ENCODE measurements at regions not wholly inside any gene's neighbourhood (a gene's known extent, or its start where the extent isn't known, plus 50 kb on each side); places are given as distances from the start of the nearest gene placed in this dataset.

DNA sequence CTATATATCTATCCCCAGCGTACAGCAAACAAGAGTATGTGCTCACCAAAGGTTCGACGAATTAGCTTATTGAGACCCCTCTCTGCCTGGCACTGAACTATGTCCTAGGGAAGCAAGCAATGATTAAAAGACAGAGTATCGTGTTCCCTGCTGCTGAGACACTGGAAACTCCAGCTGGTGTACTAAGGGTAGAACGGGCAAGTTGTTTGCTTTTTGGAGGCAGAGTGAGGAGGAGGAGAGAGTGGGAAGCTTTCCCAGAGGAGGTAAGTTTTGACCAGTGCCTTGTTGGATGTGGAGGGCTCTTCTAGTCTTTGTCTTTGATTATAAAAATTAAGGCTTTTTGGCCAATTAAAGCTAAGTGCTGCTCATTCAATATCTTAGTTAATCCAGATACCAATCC lies 61.7 kb downstream of the PJA1 start:
- Histone ChIP-seq H3K27me3 (ENCODE audit: insufficient read depth, poor library complexity, severe bottlenecking) (no peaks in the 10 kb centered on the region), H3K4me3 (replicated peaks; ENCODE audit: insufficient read depth, low read length) (no peak overlapping the region), H3K27ac (replicated peaks) (no peak overlapping the region)
- TF ChIP-seq GABPA (IDR thresholded peaks at IDR 0.05; ENCODE audit: low read depth) (no peak), SPI1 (IDR thresholded peaks at IDR 0.05; ENCODE audit: borderline replicate concordance, low read depth) (no peak)
- no peak for DNase-seq (ENCODE audit: low read depth in 1 of 2, low spot score in 1 of 2)

DNA sequence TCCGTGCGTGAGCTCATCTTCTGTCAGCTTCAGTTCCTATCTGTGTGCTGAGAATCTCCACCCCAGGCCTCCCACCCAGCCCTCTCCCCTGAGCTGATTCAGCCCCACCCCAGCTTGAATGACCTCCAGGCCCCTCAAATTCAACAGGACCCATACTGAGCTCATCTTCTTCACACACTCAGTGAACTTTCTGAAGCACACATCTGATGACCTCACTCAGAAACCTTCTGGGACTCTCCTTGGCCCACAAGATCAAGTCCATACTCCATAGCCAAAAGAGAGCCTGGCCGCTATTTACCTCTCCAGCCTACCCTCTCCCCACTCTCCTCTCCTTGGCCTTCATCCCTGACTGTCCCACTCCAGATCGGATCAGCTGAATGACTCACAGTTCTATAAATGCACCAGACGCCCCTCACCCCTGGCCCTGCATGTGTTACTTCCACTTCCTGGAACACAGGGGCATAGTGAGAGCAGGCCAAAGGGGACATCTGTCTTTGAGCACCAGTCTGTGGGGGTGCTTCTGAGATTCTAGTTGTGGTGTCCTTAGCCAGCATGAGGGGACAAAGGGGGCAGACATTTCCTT lies 62.5 kb downstream of the PJA1 start:
- TF ChIP-seq SPI1 (IDR thresholded peaks at IDR 0.05; ENCODE audit: borderline replicate concordance, low read depth), result no peak
- no peak overlapping the region for H3K27ac ChIP-seq (replicated peaks)
- no peak for DNase-seq (ENCODE audit: low read depth in 1 of 2, low spot score in 1 of 2)
- no peak overlapping the region for H3K4me3 ChIP-seq (replicated peaks; ENCODE audit: insufficient read depth, low read length)
- no peaks in the 10 kb centered on the region for H3K27me3 ChIP-seq (ENCODE audit: insufficient read depth, poor library complexity, severe bottlenecking)

GRCh38 chrX:69101683-69102251 lies 63.5 kb downstream of the PJA1 start:
- TF ChIP-seq SPI1 (IDR thresholded peaks at IDR 0.05; ENCODE audit: borderline replicate concordance, low read depth), result no peak
- Histone ChIP-seq H3K27ac (replicated peaks) (no peak overlapping the region), H3K27me3 (ENCODE audit: insufficient read depth, poor library complexity, severe bottlenecking) (no peaks in the 10 kb centered on the region), H3K4me3 (replicated peaks; ENCODE audit: insufficient read depth, low read length) (no peak overlapping the region)
- no peak for DNase-seq (ENCODE audit: low read depth in 1 of 2, low spot score in 1 of 2)

DNA sequence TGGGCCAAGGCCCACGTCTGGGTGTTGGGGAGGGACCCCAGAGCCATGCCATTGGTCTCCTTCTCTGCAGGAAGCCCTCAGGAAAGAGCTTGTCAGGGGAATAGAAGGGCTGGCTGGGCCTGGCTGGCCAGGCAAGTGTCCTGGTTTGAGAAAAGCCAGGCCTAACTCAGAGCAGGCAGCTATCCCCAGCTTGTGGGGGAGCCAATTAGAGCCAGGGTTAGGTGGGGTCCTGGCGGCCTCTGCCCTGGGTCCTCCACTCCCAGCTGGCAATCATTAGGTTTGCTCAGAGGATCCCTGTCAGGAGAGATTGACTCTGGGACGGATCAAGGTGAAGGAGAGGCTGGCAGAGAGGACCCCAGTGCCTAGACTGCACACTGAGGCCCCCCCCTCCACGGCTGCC lies 64.8 kb downstream of the PJA1 start:
- TF ChIP-seq GABPA (IDR thresholded peaks at IDR 0.05; ENCODE audit: low read depth), result no peak
- TF ChIP-seq, protein P1, sequence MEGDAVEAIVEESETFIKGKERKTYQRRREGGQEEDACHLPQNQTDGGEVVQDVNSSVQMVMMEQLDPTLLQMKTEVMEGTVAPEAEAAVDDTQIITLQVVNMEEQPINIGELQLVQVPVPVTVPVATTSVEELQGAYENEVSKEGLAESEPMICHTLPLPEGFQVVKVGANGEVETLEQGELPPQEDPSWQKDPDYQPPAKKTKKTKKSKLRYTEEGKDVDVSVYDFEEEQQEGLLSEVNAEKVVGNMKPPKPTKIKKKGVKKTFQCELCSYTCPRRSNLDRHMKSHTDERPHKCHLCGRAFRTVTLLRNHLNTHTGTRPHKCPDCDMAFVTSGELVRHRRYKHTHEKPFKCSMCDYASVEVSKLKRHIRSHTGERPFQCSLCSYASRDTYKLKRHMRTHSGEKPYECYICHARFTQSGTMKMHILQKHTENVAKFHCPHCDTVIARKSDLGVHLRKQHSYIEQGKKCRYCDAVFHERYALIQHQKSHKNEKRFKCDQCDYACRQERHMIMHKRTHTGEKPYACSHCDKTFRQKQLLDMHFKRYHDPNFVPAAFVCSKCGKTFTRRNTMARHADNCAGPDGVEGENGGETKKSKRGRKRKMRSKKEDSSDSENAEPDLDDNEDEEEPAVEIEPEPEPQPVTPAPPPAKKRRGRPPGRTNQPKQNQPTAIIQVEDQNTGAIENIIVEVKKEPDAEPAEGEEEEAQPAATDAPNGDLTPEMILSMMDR (IDR thresholded peaks at IDR 0.05; ENCODE audit: insufficient read depth, low read length), result no peak
- TF ChIP-seq POLR2AphosphoS5 (IDR thresholded peaks at IDR 0.05; ENCODE audit: low read depth), result no peak
- no peak for TF ChIP-seq SPI1 (IDR thresholded peaks at IDR 0.05; ENCODE audit: borderline replicate concordance, low read depth)
- TF ChIP-seq REST (IDR thresholded peaks at IDR 0.05; ENCODE audit: insufficient replicate concordance, low read depth), result no peak
- Histone ChIP-seq H3K4me3 (replicated peaks; ENCODE audit: insufficient read depth, low read length) (no peak overlapping the region), H3K27me3 (ENCODE audit: insufficient read depth, poor library complexity, severe bottlenecking) (no peaks in the 10 kb centered on the region), H3K27ac (replicated peaks) (no peak overlapping the region)
- DNase-seq (ENCODE audit: low read depth in 1 of 2, low spot score in 1 of 2), result no peak

DNA sequence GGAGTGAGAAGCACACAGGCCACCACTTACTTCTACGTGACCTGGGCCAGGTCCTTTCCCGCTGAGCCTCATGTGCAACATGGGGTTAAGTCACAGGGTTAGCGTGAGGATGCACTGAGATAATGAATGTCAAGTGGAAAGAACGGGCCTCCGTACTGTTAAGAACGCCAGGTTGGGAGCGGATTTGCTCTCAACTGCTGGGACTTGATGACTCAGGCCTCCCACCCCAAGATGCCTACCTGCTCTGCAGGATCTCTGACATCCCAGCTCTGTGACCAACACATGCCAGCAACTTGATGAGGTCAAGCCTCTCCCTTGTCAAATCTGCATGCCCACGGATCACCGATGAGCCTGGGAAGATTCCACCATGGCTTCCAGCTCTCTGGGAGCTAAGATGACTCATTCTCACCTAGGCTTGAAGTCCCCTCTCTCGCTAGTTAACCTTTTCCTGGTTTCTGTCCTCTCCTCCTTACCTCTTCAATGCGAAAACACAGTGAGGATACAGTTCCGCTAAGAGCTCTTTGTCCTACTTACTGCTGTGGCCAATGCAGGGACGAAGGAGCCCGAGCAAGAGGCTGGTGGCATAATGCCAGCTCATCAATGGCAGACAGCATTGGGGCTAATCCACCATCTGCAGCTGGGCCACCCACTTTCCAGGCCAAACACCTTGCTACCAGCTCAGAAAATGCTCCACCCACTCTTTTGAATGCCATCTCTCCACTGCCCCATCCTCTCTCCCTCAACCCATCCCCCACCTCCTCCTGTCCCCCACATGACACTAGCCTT lies 67.6 kb downstream of the PJA1 start:
- Histone ChIP-seq H3K27me3 (ENCODE audit: insufficient read depth, poor library complexity, severe bottlenecking) (no peaks in the 10 kb centered on the region), H3K4me3 (replicated peaks; ENCODE audit: insufficient read depth, low read length) (no peak overlapping the region), H3K27ac (replicated peaks) (no peak overlapping the region)
- no peak for DNase-seq (ENCODE audit: low read depth in 1 of 2, low spot score in 1 of 2)
- no peak for TF ChIP-seq SPI1 (IDR thresholded peaks at IDR 0.05; ENCODE audit: borderline replicate concordance, low read depth)
- TF ChIP-seq, protein P1 (IDR thresholded peaks at IDR 0.05; ENCODE audit: insufficient read depth, low read length), result no peak
- no peak for TF ChIP-seq POLR2AphosphoS5 (IDR thresholded peaks at IDR 0.05; ENCODE audit: low read depth)
- no peak for TF ChIP-seq GABPA (IDR thresholded peaks at IDR 0.05; ENCODE audit: low read depth)
- no peak for TF ChIP-seq REST (IDR thresholded peaks at IDR 0.05; ENCODE audit: insufficient replicate concordance, low read depth)

All from HL-60 (cell line).